ENCODE measurements at regions not wholly inside any gene's neighbourhood (a gene's known extent, or its start where the extent isn't known, plus 50 kb on each side); places are given as distances from the start of the nearest gene placed in this dataset.

- no peak for DNase-seq (ENCODE audit: low read depth, low spot score)
- ChIA-PET POLR2A (no interaction called here), CTCF (no interaction called here)
- TF ChIP-seq CTCF (IDR thresholded peaks at IDR 0.05; ENCODE audit: insufficient read depth, low read length, missing control alignments): no peak
- no peak overlapping the region for H3K4me3 ChIP-seq (ENCODE audit: low read depth, low read length)
Observed at GRCh38 chr4:28942631-28943030, 1777.5 kb upstream of the PCDH7 start.

GRCh38 chr4:28947374-28947773 lies 1772.8 kb upstream of the PCDH7 start:
- TF ChIP-seq CTCF (IDR thresholded peaks at IDR 0.05; ENCODE audit: insufficient read depth, low read length, missing control alignments): no peak
- ChIA-PET CTCF (no interaction called here), POLR2A (no interaction called here)
- DNase-seq (ENCODE audit: low read depth, low spot score): no peak
- no peak overlapping the region for H3K4me3 ChIP-seq (ENCODE audit: low read depth, low read length)

GRCh38 chr4:28948501-28948900 lies 1771.7 kb upstream of the PCDH7 start:
- POLR2A ChIA-PET: no interaction called here
- no peak for TF ChIP-seq CTCF (IDR thresholded peaks at IDR 0.05; ENCODE audit: insufficient read depth, low read length, missing control alignments)
- CTCF ChIA-PET: no interaction called here
- H3K4me3 ChIP-seq (ENCODE audit: low read depth, low read length): no peak overlapping the region
- DNase-seq (ENCODE audit: low read depth, low spot score): no peak

GRCh38 chr4:28966982-28967381 lies 1753.2 kb upstream of the PCDH7 start:
- DNase-seq (ENCODE audit: low read depth, low spot score): no peak
- POLR2A ChIA-PET: no interaction called here
- CTCF ChIA-PET: no interaction called here
- TF ChIP-seq CTCF (IDR thresholded peaks at IDR 0.05; ENCODE audit: insufficient read depth, low read length, missing control alignments): no peak
- H3K4me3 ChIP-seq (ENCODE audit: low read depth, low read length): no peak overlapping the region

- ChIA-PET CTCF (no interaction called here), POLR2A (no interaction called here)
- DNase-seq (ENCODE audit: low read depth, low spot score): no peak
- no peak overlapping the region for H3K4me3 ChIP-seq (ENCODE audit: low read depth, low read length)
- no peak for TF ChIP-seq CTCF (IDR thresholded peaks at IDR 0.05; ENCODE audit: insufficient read depth, low read length, missing control alignments)
Observed at GRCh38 chr4:28973587-28974350, 1746.4 kb upstream of the PCDH7 start.

- DNase-seq (ENCODE audit: low read depth, low spot score): no peak
- POLR2A ChIA-PET: no interaction called here
Observed at GRCh38 chr4:28976369-28976768, 1743.8 kb upstream of the PCDH7 start.

More at GRCh38 chr4:28976369-28976768, 1743.8 kb upstream of the PCDH7 start:
- no peak overlapping the region for H3K4me3 ChIP-seq (ENCODE audit: low read depth, low read length)
- CTCF ChIA-PET: no interaction called here
- TF ChIP-seq CTCF (IDR thresholded peaks at IDR 0.05; ENCODE audit: insufficient read depth, low read length, missing control alignments): no peak
